IPS DF 6.9 (cell line): ENCODE measurements at regions not wholly inside any gene's neighbourhood (a gene's known extent, or its start where the extent isn't known, plus 50 kb on each side); places are given as distances from the start of the nearest gene placed in this dataset.

Source experiments
- DNase-seq: peaks from one replicate; pipeline ENCODE4 v3.0.0-alpha.2; 2013; ENCODE audit warnings: low read depth, low spot score
- H3K27ac ChIP-seq: one replicate; pipeline ENCODE4 v1.5.1; 2013; ENCODE audit warnings: low read length, control low read depth
- H3K27me3 ChIP-seq: 2 replicates; pipeline ENCODE4 v1.6.1; 2013; ENCODE audit warnings: mild to moderate bottlenecking, low read length; ENCODE audit not compliant: control insufficient read depth, insufficient read depth
- H3K36me3 ChIP-seq: 2 replicates; pipeline ENCODE4 v1.6.1; 2013; ENCODE audit warnings: low read length; ENCODE audit not compliant: control insufficient read depth, insufficient read depth
- H3K4me1 ChIP-seq: 2 replicates; pipeline ENCODE4 v1.6.1; 2013; ENCODE audit warnings: low read length; ENCODE audit not compliant: control insufficient read depth, insufficient read depth
- H3K4me3 ChIP-seq: 2 replicates; pipeline ENCODE4 v1.5.1; 2013; ENCODE audit warnings: mild to moderate bottlenecking, low read length
- H3K9me3 ChIP-seq: 2 replicates; pipeline ENCODE4 v1.6.1; 2013; ENCODE audit warnings: low read length, inconsistent platforms; ENCODE audit not compliant: control insufficient read depth, insufficient read depth
- WGBS: extraction: QIAGEN DNeasy Blood & Tissue Kit; methylation state at CpG from one replicate; pipeline ENCODE4 v1.1.7; 2013; ENCODE audit warnings: mixed read lengths, missing lambda C conversion rate; ENCODE audit not compliant: insufficient read length, insufficient coverage; 5-methylcytosine and 5-hydroxymethylcytosine counted together

DNA sequence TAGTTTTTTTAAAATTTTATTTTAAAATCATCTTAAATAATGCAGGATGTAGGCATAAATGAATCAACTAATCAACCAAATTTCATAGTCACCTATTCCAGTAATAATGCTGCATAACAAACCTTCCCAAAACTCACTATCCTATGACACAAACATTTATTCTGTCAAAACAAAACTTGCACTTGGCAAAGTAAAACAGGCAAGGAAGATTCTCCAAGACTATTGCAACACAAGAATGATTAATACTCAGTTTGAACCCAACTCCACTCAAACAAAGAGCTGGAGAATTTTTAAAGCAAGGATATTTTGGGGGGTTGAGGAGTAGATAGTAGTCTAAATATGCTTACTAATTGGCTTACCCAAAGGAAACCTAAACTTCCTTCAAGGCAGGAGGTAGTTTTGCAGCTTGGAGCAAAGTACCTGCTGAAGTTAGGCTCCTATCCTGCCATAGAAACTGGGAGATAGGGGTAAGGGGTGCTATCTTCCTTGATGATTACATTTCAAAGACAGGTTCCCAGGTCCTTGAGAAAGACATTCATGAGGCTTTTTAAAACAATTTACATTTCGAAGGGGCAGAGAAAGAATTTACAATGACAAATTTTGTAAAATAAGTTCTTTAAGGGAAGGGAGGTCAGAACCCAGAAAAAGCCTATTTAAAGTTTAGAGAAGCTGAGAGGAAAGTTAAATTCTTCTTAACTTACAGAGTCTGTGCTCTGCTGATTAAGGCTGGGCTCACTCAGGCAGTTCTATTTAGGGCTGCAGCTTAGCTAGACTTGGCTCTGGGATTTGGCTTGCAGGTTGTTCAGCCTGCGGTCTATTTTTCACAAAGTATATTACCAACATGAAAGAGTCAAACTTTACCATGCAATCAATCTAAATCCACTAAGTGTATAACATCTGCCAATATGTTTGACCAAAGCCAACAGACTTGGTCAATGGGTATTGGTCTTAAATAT lies 549.0 kb downstream of the KCTD12 start:
- H3K27me3 ChIP-seq, result peaks cover 3% of the 10 kb centered on the region; the same call in 1 of the 2 replicates
- no CpG with 5 or more reads among the region's 2 CpGs for WGBS
- no peaks in the 10 kb centered on the region for H3K9me3 ChIP-seq
- no peak for DNase-seq
- H3K27ac ChIP-seq, result no peak overlapping the region
- no peak overlapping the region for H3K4me3 ChIP-seq
- H3K36me3 ChIP-seq, result no peaks in the 10 kb centered on the region
- H3K4me1 ChIP-seq, result no peaks in the 10 kb centered on the region

DNA sequence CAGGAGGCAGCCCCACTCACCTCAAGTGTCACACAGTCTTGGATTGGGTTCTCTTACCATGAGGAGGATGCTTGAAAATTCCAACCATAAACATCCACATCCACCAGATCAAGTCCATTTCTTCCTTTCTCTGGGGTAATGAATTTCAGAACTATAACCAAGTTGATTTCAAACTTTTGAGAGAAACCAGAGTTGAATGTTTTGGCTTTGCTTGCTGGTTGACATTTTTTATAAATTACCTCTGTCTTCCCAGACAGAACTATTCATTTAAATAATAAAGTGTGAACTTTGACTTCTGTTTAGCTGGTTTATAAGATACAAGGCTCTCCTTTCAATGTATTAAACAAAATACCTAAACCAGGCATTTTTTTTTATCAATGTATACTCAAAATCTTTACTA lies 550.7 kb downstream of the KCTD12 start:
- no peaks in the 10 kb centered on the region for H3K9me3 ChIP-seq
- no peak overlapping the region for H3K27ac ChIP-seq
- peaks cover 3% of the 10 kb centered on the region; the same call in 1 of the 2 replicates for H3K27me3 ChIP-seq
- H3K4me1 ChIP-seq, result no peaks in the 10 kb centered on the region
- no peak for DNase-seq
- no peaks in the 10 kb centered on the region for H3K36me3 ChIP-seq
- H3K4me3 ChIP-seq, result no peak overlapping the region

DNA sequence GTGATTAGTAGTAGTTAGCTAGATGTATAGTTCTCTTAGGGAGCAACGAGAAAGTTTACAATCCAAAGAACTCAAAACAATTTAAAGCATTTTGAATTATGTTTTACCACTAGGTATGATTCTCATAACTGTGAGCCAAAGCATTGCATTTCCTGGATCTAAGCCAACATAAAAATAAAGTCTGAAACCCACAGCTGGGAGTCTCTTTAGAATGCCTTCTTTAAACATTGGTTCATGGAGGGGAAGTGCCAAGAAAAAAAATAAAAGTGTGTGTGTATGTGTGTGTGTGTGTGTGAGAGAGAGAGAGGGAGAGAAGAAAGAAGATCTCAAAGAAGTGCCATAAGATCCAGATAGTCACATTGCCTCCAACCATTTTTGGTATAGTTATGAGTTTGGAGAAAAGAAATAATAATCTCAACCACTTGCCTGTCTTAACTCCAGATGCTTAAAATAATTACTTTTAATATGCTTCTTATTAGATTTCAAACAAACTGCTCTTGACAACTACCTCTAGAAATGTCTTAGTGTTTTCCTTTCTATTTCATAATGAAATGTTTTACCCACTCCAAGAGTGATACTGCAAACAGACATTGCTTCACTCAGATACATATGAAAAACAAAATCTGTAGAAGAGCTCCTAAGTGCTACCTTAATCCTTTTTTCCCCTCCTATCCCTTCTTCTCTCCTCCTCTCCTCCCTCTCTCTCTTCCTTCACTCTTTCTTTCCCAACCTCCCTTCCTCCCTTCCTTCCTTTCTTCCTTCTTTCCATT lies 554.1 kb downstream of the KCTD12 start:
- no CpG with 5 or more reads among the region's 1 CpG for WGBS
- no peaks in the 10 kb centered on the region for H3K4me1 ChIP-seq
- H3K9me3 ChIP-seq, result no peaks in the 10 kb centered on the region
- DNase-seq, result no peak
- no peak overlapping the region for H3K27ac ChIP-seq
- no peak overlapping the region for H3K4me3 ChIP-seq
- peaks cover 3% of the 10 kb centered on the region; the same call in 1 of the 2 replicates for H3K27me3 ChIP-seq
- H3K36me3 ChIP-seq, result no peaks in the 10 kb centered on the region

DNA sequence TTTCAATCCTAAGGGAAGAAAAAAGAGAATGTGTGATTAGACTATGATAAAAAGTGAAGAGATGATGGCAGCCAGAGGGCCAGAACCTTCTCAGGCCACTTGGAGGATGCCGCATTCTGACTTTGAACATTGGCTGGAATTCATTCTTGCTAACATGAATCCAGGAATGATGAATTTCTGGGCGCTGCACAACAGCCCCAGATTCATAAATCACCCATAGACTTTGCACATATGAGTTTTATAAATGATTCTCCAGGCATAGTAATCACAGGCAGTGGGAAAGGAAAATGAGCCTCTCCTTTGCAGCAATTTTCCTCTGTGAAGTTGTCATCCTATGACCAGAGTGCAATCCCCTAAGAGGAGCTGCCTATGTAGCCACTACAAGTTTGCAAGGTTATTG lies 555.4 kb downstream of the KCTD12 start:
- Histone ChIP-seq H3K27ac (no peak overlapping the region), H3K4me3 (no peak overlapping the region), H3K36me3 (no peaks in the 10 kb centered on the region), H3K27me3 (peaks cover 3% of the 10 kb centered on the region; the same call in 1 of the 2 replicates), H3K4me1 (no peaks in the 10 kb centered on the region), H3K9me3 (no peaks in the 10 kb centered on the region)
- no CpG with 5 or more reads among the region's 2 CpGs for WGBS
- no peak for DNase-seq

DNA sequence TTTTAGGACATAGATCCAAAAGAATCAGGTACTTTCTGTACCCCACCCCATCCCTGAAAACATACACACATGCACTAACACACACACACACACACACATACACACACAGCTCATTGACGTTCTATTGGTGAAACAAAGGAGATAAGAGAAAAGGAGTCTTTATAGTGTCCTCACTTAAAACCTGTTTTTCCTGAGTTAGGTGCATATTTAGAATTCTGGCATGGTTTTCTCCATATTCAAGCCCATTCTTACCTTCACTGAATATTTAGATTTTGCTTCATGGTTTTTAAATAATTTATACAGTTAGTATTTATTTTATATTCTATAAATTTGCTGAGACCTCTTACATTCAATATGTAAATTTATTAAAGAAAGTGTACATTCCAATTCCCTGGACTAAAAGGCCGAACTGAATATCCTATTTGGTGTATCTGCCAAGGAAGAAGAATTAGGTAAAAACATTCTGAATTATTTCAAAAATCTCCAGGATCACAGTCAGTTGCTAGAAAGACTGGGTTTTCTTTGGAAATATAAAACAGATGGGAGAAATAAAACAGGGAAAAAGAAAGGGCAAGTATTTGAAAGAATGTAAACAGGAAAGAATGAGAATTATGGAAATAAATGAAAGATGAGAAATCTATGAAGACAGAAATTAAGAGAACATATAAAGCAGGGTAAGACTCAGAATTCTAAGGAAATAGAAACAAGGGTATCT lies 556.2 kb downstream of the KCTD12 start:
- Histone ChIP-seq H3K27ac (no peak overlapping the region), H3K9me3 (no peaks in the 10 kb centered on the region), H3K4me3 (no peak overlapping the region), H3K36me3 (no peaks in the 10 kb centered on the region), H3K4me1 (no peaks in the 10 kb centered on the region), H3K27me3 (no peaks in the 10 kb centered on the region)
- no peak for DNase-seq
- WGBS, result no CpG with 5 or more reads among the region's 2 CpGs

DNA sequence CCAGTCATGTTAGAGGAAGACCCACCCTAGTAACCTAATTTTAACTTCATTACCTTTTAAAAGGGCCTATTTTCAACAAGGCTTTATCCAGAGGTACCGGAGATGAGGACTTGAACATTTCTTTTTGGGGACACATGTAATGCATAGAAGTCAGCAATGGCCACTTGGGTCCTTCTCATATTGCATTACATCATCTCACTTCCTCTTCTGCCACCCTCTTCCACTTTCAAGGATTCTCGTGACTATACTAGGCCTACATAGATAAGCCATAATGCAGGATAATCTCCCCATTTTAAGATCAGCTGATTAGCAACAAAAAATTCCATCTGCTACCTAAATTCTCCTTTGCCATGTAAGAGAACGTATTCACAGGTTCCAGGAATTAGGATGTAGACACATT lies 557.2 kb downstream of the KCTD12 start:
- Histone ChIP-seq H3K27me3 (no peaks in the 10 kb centered on the region), H3K36me3 (no peaks in the 10 kb centered on the region), H3K4me1 (no peaks in the 10 kb centered on the region), H3K4me3 (no peak overlapping the region), H3K27ac (no peak overlapping the region), H3K9me3 (no peaks in the 10 kb centered on the region)
- WGBS, result no CpG with 5 or more reads among the region's 3 CpGs
- no peak for DNase-seq

DNA sequence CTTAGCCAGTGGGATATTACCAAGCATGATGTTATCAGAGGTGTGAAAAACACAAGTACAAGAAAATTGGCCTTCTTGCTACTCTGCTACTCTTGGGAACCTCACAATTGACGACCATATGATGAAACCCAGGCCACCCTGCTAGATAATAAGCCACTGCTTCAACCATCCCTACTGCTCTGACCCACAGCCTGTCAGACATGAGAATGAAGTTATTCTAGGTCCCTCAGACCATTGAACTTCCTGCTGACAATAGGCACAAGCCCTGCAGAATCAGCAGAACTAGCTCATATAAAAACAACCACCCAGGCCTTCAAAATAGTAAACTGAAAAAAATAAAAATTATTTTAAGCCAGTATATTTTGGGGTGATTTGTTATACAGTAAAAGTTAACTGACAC lies 559.9 kb downstream of the KCTD12 start:
- Histone ChIP-seq H3K27ac (no peak overlapping the region), H3K4me3 (no peak overlapping the region), H3K4me1 (no peaks in the 10 kb centered on the region), H3K36me3 (no peaks in the 10 kb centered on the region), H3K27me3 (no peaks in the 10 kb centered on the region), H3K9me3 (no peaks in the 10 kb centered on the region)
- no peak for DNase-seq
- WGBS, result no CpG with 5 or more reads among the region's 1 CpG

DNA sequence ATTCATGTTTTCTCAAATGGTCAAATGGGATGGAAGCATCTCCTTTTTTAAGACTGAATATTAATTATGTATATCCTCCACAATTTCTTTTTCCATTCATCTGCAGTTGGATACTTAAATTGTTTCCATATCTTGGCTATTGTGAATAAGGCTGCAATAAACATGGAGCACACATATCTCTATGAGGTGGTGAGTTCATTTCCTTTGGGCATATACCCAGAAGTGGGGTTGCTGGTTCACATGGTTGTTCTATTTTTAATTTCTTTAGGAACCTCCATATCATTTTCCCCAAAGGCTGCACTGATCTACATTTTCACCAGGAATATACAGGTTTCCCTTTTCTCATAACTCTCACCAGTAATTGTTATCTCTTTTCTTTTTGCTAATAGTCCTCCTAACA lies 566.3 kb downstream of the KCTD12 start:
- Histone ChIP-seq H3K4me3 (no peak overlapping the region), H3K36me3 (no peaks in the 10 kb centered on the region), H3K9me3 (no peaks in the 10 kb centered on the region)

DNA sequence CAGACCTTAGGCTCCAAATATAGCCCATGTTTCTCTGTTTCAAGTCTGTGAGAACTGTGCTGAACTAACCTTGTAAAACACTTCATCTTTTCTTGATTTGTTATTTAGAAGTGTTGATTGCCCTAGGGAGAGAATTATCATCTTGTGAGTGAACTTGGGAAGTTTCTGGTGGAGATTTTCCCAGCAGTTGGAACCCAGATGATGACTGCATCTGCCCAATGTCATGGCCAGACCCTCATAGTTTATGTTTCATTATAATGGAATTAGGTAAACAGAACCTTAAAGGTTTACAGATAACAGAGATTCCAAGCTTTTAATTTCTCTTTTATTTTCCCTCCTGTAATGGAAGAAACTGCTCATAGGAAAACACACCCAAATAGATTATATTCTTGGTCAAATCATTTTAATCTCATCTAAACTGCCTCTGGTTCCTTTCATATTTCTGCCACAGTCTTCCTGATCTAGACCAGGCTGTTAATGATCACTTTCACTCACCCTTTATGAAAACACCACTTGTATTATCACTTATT lies 569.1 kb downstream of the KCTD12 start:
- H3K4me3 ChIP-seq, result no peak overlapping the region
- no peaks in the 10 kb centered on the region for H3K36me3 ChIP-seq
- no peaks in the 10 kb centered on the region for H3K27me3 ChIP-seq
- DNase-seq, result no peak
- no peaks in the 10 kb centered on the region for H3K4me1 ChIP-seq
- H3K9me3 ChIP-seq, result no peaks in the 10 kb centered on the region
- H3K27ac ChIP-seq, result no peak overlapping the region

More for the DNA sequence above, 566.3 kb downstream of the KCTD12 start:
- H3K27me3 ChIP-seq, result no peaks in the 10 kb centered on the region
- no peaks in the 10 kb centered on the region for H3K4me1 ChIP-seq
- H3K27ac ChIP-seq, result no peak overlapping the region
- no peak for DNase-seq

DNA sequence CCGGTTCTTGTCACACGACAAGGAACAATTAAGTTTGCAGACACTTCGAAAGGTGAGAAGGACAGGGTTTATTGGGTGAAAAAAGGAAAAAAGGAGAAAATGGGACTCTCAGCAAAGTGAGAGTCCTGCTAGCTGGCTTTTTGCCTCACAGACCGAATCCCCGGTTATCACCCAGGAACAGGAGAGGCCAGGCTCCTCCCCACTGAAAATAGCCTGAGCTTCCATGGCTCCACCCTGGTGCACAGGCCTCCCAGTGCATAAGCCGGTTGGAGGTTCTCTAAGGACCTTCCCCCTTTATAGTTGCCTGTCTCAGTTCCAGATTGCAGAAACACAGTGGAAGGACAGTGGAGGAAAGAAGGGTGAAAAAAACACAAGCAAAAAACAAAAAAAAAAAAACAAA lies 571.7 kb downstream of the KCTD12 start:
- H3K27me3 ChIP-seq, result no peaks in the 10 kb centered on the region
- H3K36me3 ChIP-seq, result no peaks in the 10 kb centered on the region
- no CpG with 5 or more reads among the region's 6 CpGs for WGBS
- no peaks in the 10 kb centered on the region for H3K4me1 ChIP-seq
- no peak for DNase-seq
- no peak overlapping the region for H3K27ac ChIP-seq
- no peak overlapping the region for H3K4me3 ChIP-seq
- no peaks in the 10 kb centered on the region for H3K9me3 ChIP-seq
